Spleen (tissue), 7 donors: ENCODE measurements at regions not wholly inside any gene's neighbourhood (a gene's known extent, or its start where the extent isn't known, plus 50 kb on each side); places are given as distances from the start of the nearest gene placed in this dataset.

ENCODE experiments used
- CTCF ChIP-seq, 11 experiments: fragments of 200-600 bp in 7 of 11; fragments of 450-650 bp in 4 of 11; sonication (generic) in 4 of 11; IDR thresholded peaks in 8 of 11; conservative IDR thresholded peaks in 3 of 11; 1 replicate in 7 of 11; 2 replicates in 4 of 11; pipeline versions ENCODE4 v1.4.0 to v1.8.0; 2016 to 2021; ENCODE audit warnings: antibody characterized with exemption in 11 of 11, inconsistent platforms in 4 of 11, mild to moderate bottlenecking in 1 of 11
- POLR2AphosphoS5 ChIP-seq, 3 donors: sonication (generic); formaldehyde crosslinking; IDR thresholded peaks; one replicate each; pipeline ENCODE4 v1.5.1; 2017; ENCODE audit warnings: antibody characterized with exemption in 3 of 3
- donor health status: DM: no; HTN: no; CAD: no; lungs with moderate emphysema.
- donor health status: DM: no; HTN: no; CAD: no.
- donor health status: DM: no; HTN: no; CAD: no.

- TF ChIP-seq POLR2AphosphoS5 (IDR thresholded peaks at IDR 0.05), result no peak
- TF ChIP-seq CTCF (IDR thresholded peaks at IDR 0.05 in 8 of 11, conservative IDR thresholded peaks at IDR 0.05 in 3 of 11), result no peak
These were observed 433.0 kb downstream of the MDFIC start for GRCh38 chr7:115354925-115355324.
